ENCODE measurements at regions not wholly inside any gene's neighbourhood (a gene's known extent, or its start where the extent isn't known, plus 50 kb on each side); places are given as distances from the start of the nearest gene placed in this dataset.

DNA sequence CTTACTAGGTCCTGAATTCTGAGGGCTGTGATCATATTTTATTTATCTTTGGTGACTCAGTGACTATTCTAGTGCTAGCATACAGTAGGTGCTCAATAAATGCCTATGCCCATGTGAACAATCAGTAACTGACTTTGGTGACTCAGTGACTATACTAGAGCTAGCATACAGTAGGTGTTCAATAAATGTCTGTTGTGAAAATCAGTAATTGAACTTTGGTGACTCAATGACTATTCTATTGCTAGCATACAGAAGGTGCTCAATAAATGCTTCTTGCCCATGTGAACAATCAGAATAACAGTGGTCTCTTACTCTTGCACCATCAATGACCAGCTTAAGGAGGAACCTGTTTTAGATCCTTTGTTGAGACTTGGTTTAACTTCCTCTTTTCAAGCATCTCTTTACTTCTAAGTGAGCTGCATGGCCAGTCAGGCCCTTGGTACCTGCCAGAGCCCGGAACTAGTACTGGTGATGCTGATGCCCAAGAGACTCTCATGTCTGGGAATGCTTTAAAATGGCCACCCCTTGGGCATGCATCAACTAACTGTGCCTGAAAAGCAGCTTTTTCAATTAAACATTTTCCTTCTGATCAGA lies 214.9 kb upstream of the SPRED2 start:
- WGBS = 97% methylated on average over 1 of the region's 1 CpG
- Histone ChIP-seq H3K4me3 (ENCODE audit: low read length) (no peak overlapping the region), H3K9me3 (ENCODE audit: insufficient read depth, low read depth, low read length) (no peaks in the 10 kb centered on the region), H3K27me3 (ENCODE audit: insufficient read depth, low read length) (no peaks in the 10 kb centered on the region), H3K36me3 (ENCODE audit: insufficient read depth, low read length) (no peaks in the 10 kb centered on the region), H3K9ac (ENCODE audit: low read depth, low read length) (no peak overlapping the region), H3K4me1 (ENCODE audit: insufficient read depth, low read length) (no peaks in the 10 kb centered on the region), H3K27ac (ENCODE audit: low read depth, low read length) (no peak overlapping the region)

- no peak overlapping the region for H3K27ac ChIP-seq (ENCODE audit: low read depth, low read length)
- peaks cover 1% of the 10 kb centered on the region; the same call in 1 of the 2 replicates for H3K4me1 ChIP-seq (ENCODE audit: insufficient read depth, low read length)
- no peaks in the 10 kb centered on the region for H3K9me3 ChIP-seq (ENCODE audit: insufficient read depth, low read depth, low read length)
- no peaks in the 10 kb centered on the region for H3K36me3 ChIP-seq (ENCODE audit: insufficient read depth, low read length)
- H3K9ac ChIP-seq (ENCODE audit: low read depth, low read length) = no peak overlapping the region
- no peaks in the 10 kb centered on the region for H3K27me3 ChIP-seq (ENCODE audit: insufficient read depth, low read length)
- 86% methylated on average over 7 of the region's 8 CpGs for WGBS
- H3K4me3 ChIP-seq (ENCODE audit: low read length) = no peak overlapping the region
These were observed 208.3 kb upstream of the SPRED2 start for GRCh38 chr2:65640793-65641103.

DNA sequence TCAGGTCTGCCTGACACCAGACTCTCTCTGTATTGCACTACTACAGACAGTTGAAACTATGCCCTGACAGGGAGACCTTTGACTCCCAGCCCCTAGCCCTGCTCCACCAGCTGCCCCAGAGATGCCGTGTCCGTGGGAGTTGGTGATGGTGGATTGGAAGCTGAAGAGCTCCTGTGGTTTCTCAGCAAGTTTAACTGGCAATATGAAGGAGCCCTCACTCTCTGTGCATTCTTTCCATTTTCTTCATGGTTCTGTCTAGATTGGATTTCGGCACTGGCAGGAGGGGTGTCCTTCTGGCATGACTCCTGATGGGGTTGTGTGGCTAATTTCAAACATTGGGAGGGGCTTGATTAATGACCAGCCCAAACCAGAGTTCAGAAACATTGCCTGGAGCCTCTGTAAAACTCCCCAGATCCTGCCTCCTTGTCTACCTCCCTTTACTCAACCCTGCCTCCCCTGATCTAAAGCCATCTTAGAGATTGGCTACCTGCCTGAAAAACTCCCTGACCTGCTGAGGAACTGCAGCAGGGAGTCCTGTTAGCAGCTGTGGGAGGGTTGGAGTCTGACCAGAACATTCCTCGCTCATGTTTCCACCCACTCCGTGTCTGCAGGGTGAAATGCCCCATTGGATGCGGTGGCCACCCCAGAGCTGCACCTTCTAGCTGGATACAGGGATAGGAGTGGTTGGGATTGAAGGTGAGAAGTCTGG lies 206.9 kb upstream of the SPRED2 start:
- no peaks in the 10 kb centered on the region for H3K9me3 ChIP-seq (ENCODE audit: insufficient read depth, low read depth, low read length)
- 0 out of 2 replicates have a peak, but pooled peaks cover 5% of the 10 kb centered on the region for H3K27me3 ChIP-seq (ENCODE audit: insufficient read depth, low read length)
- no peak overlapping the region for H3K9ac ChIP-seq (ENCODE audit: low read depth, low read length)
- no peak overlapping the region for H3K4me3 ChIP-seq (ENCODE audit: low read length)
- no peaks in the 10 kb centered on the region for H3K36me3 ChIP-seq (ENCODE audit: insufficient read depth, low read length)
- no peak overlapping the region for H3K27ac ChIP-seq (ENCODE audit: low read depth, low read length)
- peaks cover 6% of the 10 kb centered on the region; the same call in 1 of the 2 replicates for H3K4me1 ChIP-seq (ENCODE audit: insufficient read depth, low read length)
- 88% methylated on average over 6 of the region's 6 CpGs for WGBS

GRCh38 chr2:65638443-65638842 lies 206.0 kb upstream of the SPRED2 start:
- Histone ChIP-seq H3K9me3 (ENCODE audit: insufficient read depth, low read depth, low read length) (no peaks in the 10 kb centered on the region), H3K4me3 (ENCODE audit: low read length) (no peak overlapping the region), H3K36me3 (ENCODE audit: insufficient read depth, low read length) (no peaks in the 10 kb centered on the region), H3K4me1 (ENCODE audit: insufficient read depth, low read length) (peaks cover 6% of the 10 kb centered on the region; the same call in 1 of the 2 replicates), H3K27ac (ENCODE audit: low read depth, low read length) (no peak overlapping the region), H3K9ac (ENCODE audit: low read depth, low read length) (no peak overlapping the region), H3K27me3 (ENCODE audit: insufficient read depth, low read length) (0 out of 2 replicates have a peak, but pooled peaks cover 5% of the 10 kb centered on the region)

DNA sequence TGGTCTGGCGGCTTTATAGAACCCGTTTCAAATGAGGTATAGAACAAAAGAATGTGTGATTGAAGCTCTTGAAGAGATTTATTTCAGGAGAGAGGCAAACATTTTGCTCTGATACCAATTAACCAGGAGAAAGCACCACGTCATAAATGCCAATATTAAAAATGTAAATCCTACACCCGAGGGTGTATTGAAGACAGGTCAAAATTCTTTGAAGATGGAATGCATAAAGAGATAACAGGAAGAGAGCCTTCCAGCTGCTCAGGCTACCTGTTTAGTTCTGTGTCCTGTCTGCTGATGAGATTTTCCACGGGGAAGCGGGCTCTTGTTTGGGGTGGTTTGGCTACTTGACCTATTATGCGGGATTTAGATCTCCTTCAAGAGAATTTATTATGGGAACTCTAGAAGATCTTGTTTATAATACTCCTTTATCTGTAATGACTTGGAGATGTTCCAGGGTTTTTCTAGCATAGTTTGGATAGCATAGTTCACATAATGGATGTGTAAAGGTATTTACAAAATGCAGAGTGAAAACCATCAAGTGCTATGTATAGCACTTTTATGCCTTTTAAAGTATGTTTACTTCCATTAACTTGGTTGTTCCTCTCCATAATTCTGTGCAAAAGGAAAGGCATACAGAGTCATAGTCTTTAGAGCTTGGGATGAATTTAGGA lies 204.5 kb upstream of the SPRED2 start:
- no peak overlapping the region for H3K27ac ChIP-seq (ENCODE audit: low read depth, low read length)
- no peaks in the 10 kb centered on the region for H3K36me3 ChIP-seq (ENCODE audit: insufficient read depth, low read length)
- H3K27me3 ChIP-seq (ENCODE audit: insufficient read depth, low read length) = 0 out of 2 replicates have a peak, but pooled peaks cover 5% of the 10 kb centered on the region
- no peak overlapping the region for H3K4me3 ChIP-seq (ENCODE audit: low read length)
- WGBS = 91% methylated on average over 6 of the region's 7 CpGs
- H3K4me1 ChIP-seq (ENCODE audit: insufficient read depth, low read length) = peaks cover 6% of the 10 kb centered on the region; the same call in 1 of the 2 replicates
- no peaks in the 10 kb centered on the region for H3K9me3 ChIP-seq (ENCODE audit: insufficient read depth, low read depth, low read length)
- H3K9ac ChIP-seq (ENCODE audit: low read depth, low read length) = no peak overlapping the region

DNA sequence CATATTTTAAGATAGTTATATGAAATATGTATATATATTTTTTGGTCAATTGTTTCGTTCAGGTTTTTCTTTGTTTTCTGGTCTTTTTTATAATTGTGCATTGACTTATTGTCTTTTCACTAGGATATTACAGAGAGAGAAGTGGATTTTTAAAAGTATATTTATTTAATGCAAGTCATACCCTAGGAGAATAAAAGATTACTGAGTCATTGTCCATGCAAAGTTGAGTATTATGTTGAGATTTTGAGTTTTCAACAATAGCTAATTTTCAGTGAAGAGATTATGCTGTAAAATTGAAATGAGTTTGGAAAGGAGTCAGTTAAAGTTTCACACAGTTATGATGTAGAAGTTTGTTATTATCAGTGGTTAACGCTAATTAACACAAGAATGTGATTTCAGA lies 203.6 kb upstream of the SPRED2 start:
- Histone ChIP-seq H3K4me1 (ENCODE audit: insufficient read depth, low read length) (peaks cover 6% of the 10 kb centered on the region; the same call in 1 of the 2 replicates), H3K9ac (ENCODE audit: low read depth, low read length) (no peak overlapping the region), H3K9me3 (ENCODE audit: insufficient read depth, low read depth, low read length) (no peaks in the 10 kb centered on the region), H3K36me3 (ENCODE audit: insufficient read depth, low read length) (no peaks in the 10 kb centered on the region), H3K27ac (ENCODE audit: low read depth, low read length) (no peak overlapping the region), H3K27me3 (ENCODE audit: insufficient read depth, low read length) (0 out of 2 replicates have a peak, but pooled peaks cover 5% of the 10 kb centered on the region), H3K4me3 (ENCODE audit: low read length) (no peak overlapping the region)
- WGBS = 88% methylated on average over 2 of the region's 2 CpGs

DNA sequence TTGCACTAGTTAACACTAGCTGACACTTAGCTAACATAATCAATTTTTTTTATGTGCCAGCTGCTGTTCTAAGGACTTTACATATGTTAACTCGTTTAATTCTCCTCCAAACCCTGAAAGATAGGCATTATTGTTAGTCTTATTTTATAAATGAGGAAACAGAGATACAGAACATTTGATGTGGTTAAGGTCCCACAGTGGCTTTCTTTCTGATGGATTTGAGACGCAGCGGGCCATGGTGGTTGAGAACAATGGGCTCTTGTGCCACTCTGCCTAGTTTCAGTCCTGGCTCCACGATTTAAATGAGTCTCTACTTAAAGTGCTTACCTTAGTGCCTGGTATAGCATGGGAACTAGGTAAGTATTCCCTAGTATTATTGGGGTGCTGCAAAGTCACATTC lies 201.9 kb upstream of the SPRED2 start:
- no peak overlapping the region for H3K9ac ChIP-seq (ENCODE audit: low read depth, low read length)
- H3K4me1 ChIP-seq (ENCODE audit: insufficient read depth, low read length) = peaks cover 6% of the 10 kb centered on the region; the same call in 1 of the 2 replicates
- 0 out of 2 replicates have a peak, but pooled peaks cover 5% of the 10 kb centered on the region for H3K27me3 ChIP-seq (ENCODE audit: insufficient read depth, low read length)
- no peak overlapping the region for H3K4me3 ChIP-seq (ENCODE audit: low read length)
- WGBS = 74% methylated on average over 4 of the region's 4 CpGs
- no peaks in the 10 kb centered on the region for H3K36me3 ChIP-seq (ENCODE audit: insufficient read depth, low read length)
- no peaks in the 10 kb centered on the region for H3K9me3 ChIP-seq (ENCODE audit: insufficient read depth, low read depth, low read length)
- H3K27ac ChIP-seq (ENCODE audit: low read depth, low read length) = no peak overlapping the region

GRCh38 chr2:65630643-65631042 lies 198.2 kb upstream of the SPRED2 start:
- H3K9me3 ChIP-seq (ENCODE audit: insufficient read depth, low read depth, low read length) = no peaks in the 10 kb centered on the region
- no peak overlapping the region for H3K27ac ChIP-seq (ENCODE audit: low read depth, low read length)
- H3K4me3 ChIP-seq (ENCODE audit: low read length) = no peak overlapping the region
- H3K36me3 ChIP-seq (ENCODE audit: insufficient read depth, low read length) = no peaks in the 10 kb centered on the region
- WGBS = 88% methylated on average over 3 of the region's 3 CpGs
- 0 out of 2 replicates have a peak, but pooled peaks cover 4% of the 10 kb centered on the region for H3K4me1 ChIP-seq (ENCODE audit: insufficient read depth, low read length)
- H3K27me3 ChIP-seq (ENCODE audit: insufficient read depth, low read length) = 0 out of 2 replicates have a peak, but pooled peaks cover 5% of the 10 kb centered on the region
- no peak overlapping the region for H3K9ac ChIP-seq (ENCODE audit: low read depth, low read length)

- no peak overlapping the region for H3K27ac ChIP-seq (ENCODE audit: low read depth, low read length)
- H3K4me3 ChIP-seq (ENCODE audit: low read length) = no peak overlapping the region
- H3K4me1 ChIP-seq (ENCODE audit: insufficient read depth, low read length) = no peaks in the 10 kb centered on the region
- H3K36me3 ChIP-seq (ENCODE audit: insufficient read depth, low read length) = no peaks in the 10 kb centered on the region
- WGBS = 99% methylated on average over 2 of the region's 2 CpGs
- H3K9ac ChIP-seq (ENCODE audit: low read depth, low read length) = no peak overlapping the region
- H3K9me3 ChIP-seq (ENCODE audit: insufficient read depth, low read depth, low read length) = no peaks in the 10 kb centered on the region
- H3K27me3 ChIP-seq (ENCODE audit: insufficient read depth, low read length) = no peaks in the 10 kb centered on the region
These were observed 195.8 kb upstream of the SPRED2 start for GRCh38 chr2:65628156-65628555.

GRCh38 chr2:65626831-65627230 lies 194.4 kb upstream of the SPRED2 start:
- H3K9ac ChIP-seq (ENCODE audit: low read depth, low read length) = no peak overlapping the region

GRCh38 chr2:65625982-65626381 lies 193.6 kb upstream of the SPRED2 start:
- no peaks in the 10 kb centered on the region for H3K9me3 ChIP-seq (ENCODE audit: insufficient read depth, low read depth, low read length)
- H3K9ac ChIP-seq (ENCODE audit: low read depth, low read length) = no peak overlapping the region
- no peaks in the 10 kb centered on the region for H3K36me3 ChIP-seq (ENCODE audit: insufficient read depth, low read length)
- no peak overlapping the region for H3K27ac ChIP-seq (ENCODE audit: low read depth, low read length)
- H3K4me1 ChIP-seq (ENCODE audit: insufficient read depth, low read length) = no peaks in the 10 kb centered on the region
- no peak overlapping the region for H3K4me3 ChIP-seq (ENCODE audit: low read length)
- H3K27me3 ChIP-seq (ENCODE audit: insufficient read depth, low read length) = no peaks in the 10 kb centered on the region

More at GRCh38 chr2:65626831-65627230, 194.4 kb upstream of the SPRED2 start:
- Histone ChIP-seq H3K4me1 (ENCODE audit: insufficient read depth, low read length) (no peaks in the 10 kb centered on the region), H3K27me3 (ENCODE audit: insufficient read depth, low read length) (no peaks in the 10 kb centered on the region), H3K27ac (ENCODE audit: low read depth, low read length) (no peak overlapping the region), H3K9me3 (ENCODE audit: insufficient read depth, low read depth, low read length) (no peaks in the 10 kb centered on the region), H3K36me3 (ENCODE audit: insufficient read depth, low read length) (no peaks in the 10 kb centered on the region), H3K4me3 (ENCODE audit: low read length) (no peak overlapping the region)

All from HUES64 (cell line).